Thyroid gland (tissue), 4 donors: ENCODE measurements at regions not wholly inside any gene's neighbourhood (a gene's known extent, or its start where the extent isn't known, plus 50 kb on each side); places are given as distances from the start of the nearest gene placed in this dataset.

Experiments
- CTCF ChIP-seq, 6 experiments: fragments of 200-600 bp in 3 of 6; fragments of 450-650 bp in 3 of 6; sonication (generic) in 3 of 6; IDR thresholded peaks; one replicate each; pipeline ENCODE4 v1.5.1; 2016 to 2019; ENCODE audit warnings: antibody characterized with exemption in 6 of 6, mild to moderate bottlenecking in 2 of 6, inconsistent platforms in 1 of 6, moderate library complexity in 1 of 6
- POLR2A ChIP-seq, 2 donors: fragments of 450-650 bp; IDR thresholded peaks; one replicate each; pipeline ENCODE4 v1.6.1; 2017; ENCODE audit warnings: antibody characterized with exemption in 2 of 2, mild to moderate bottlenecking in 2 of 2, moderate library complexity in 1 of 2

- no peak for TF ChIP-seq POLR2A (IDR thresholded peaks at IDR 0.05)
- TF ChIP-seq CTCF (IDR thresholded peaks at IDR 0.05), result no peak
These were observed 97.2 kb downstream of the MAIP1 start for GRCh38 chr2:200052627-200053026.
